HEK293T (cell line): ENCODE measurements at regions not wholly inside any gene's neighbourhood (a gene's known extent, or its start where the extent isn't known, plus 50 kb on each side); places are given as distances from the start of the nearest gene placed in this dataset.

Experiments
- CTCF ChIA-PET: fragments of 350-600 bp; formaldehyde crosslinking; extraction: SDS; loops from one replicate; lab custom pipeline; 2021; ENCODE audit warnings: antibody characterized with exemption, inconsistent platforms; lab: Yijun Ruan, JAX
- POLR2A ChIA-PET: fragments of 350-600 bp; formaldehyde crosslinking; extraction: SDS; loops from one replicate; lab custom pipeline; 2020; ENCODE audit warnings: antibody characterized with exemption, inconsistent platforms; lab: Yijun Ruan, JAX
- DNase-seq: peaks from one replicate; pipeline ENCODE4 v3.0.0; 2012; ENCODE audit warnings: mixed read lengths; ENCODE audit errors: extremely low spot score
- ARNT ChIP-seq: fragments of 450-650 bp; IDR thresholded peaks from 2 replicates; pipeline ENCODE4 v1.6.1; 2017; ENCODE audit warnings: mild to moderate bottlenecking
- BHLHE40 ChIP-seq: fragments of 450-650 bp; IDR thresholded peaks from 2 replicates; pipeline ENCODE4 v1.6.1; 2016; ENCODE audit warnings: mild to moderate bottlenecking, moderate library complexity, borderline replicate concordance
- CTBP1 ChIP-seq: fragments of 450-650 bp; IDR thresholded peaks from 2 replicates; pipeline ENCODE4 v1.6.1; 2016; ENCODE audit warnings: borderline replicate concordance
- ELF4 ChIP-seq: fragments of 450-650 bp; IDR thresholded peaks from 2 replicates; pipeline ENCODE4 v1.6.1; 2017; ENCODE audit warnings: antibody characterized with exemption
- FOXA1 ChIP-seq: fragments of 450-650 bp; IDR thresholded peaks from 2 replicates; pipeline ENCODE4 v1.6.1; 2016; ENCODE audit warnings: mild to moderate bottlenecking
- FOXK2 ChIP-seq: fragments of 450-650 bp; IDR thresholded peaks from 2 replicates; pipeline ENCODE4 v1.6.1; 2016; ENCODE audit warnings: mild to moderate bottlenecking
- FOXM1 ChIP-seq: fragments of 450-650 bp; IDR thresholded peaks from 2 replicates; pipeline ENCODE4 v1.6.1; 2017; ENCODE audit warnings: mild to moderate bottlenecking, borderline replicate concordance
- HDGF ChIP-seq: fragments of 450-650 bp; IDR thresholded peaks from 2 replicates; pipeline ENCODE4 v1.6.1; 2017; ENCODE audit warnings: antibody characterized with exemption, borderline replicate concordance
- L3MBTL2 ChIP-seq: fragments of 450-650 bp; conservative IDR thresholded peaks from 2 replicates; pipeline ENCODE4 v1.6.1; 2016; ENCODE audit warnings: mild to moderate bottlenecking
- LEF1 ChIP-seq: fragments of 450-650 bp; IDR thresholded peaks from 2 replicates; pipeline ENCODE4 v1.6.1; 2017; ENCODE audit warnings: mild to moderate bottlenecking, borderline replicate concordance
- NFRKB ChIP-seq: fragments of 450-650 bp; IDR thresholded peaks from 2 replicates; pipeline ENCODE4 v1.6.1; 2016; ENCODE audit warnings: mild to moderate bottlenecking, moderate library complexity
- SP1 ChIP-seq: fragments of 450-650 bp; IDR thresholded peaks from 2 replicates; pipeline ENCODE4 v1.6.1; 2017
- SUZ12 ChIP-seq: fragments of 450-650 bp; IDR thresholded peaks from 2 replicates; pipeline ENCODE4 v1.6.1; 2016; ENCODE audit warnings: mild to moderate bottlenecking
- TARDBP ChIP-seq: fragments of 450-650 bp; IDR thresholded peaks from 2 replicates; pipeline ENCODE4 v1.6.1; 2016
- ZNF384 ChIP-seq: fragments of 450-650 bp; IDR thresholded peaks from 2 replicates; pipeline ENCODE4 v1.6.1; 2016
- TF ChIP-seq, protein P1 (sequence below): fragments of 450-650 bp; IDR thresholded peaks from 2 replicates; pipeline ENCODE4 v1.6.1; 2016

DNA sequence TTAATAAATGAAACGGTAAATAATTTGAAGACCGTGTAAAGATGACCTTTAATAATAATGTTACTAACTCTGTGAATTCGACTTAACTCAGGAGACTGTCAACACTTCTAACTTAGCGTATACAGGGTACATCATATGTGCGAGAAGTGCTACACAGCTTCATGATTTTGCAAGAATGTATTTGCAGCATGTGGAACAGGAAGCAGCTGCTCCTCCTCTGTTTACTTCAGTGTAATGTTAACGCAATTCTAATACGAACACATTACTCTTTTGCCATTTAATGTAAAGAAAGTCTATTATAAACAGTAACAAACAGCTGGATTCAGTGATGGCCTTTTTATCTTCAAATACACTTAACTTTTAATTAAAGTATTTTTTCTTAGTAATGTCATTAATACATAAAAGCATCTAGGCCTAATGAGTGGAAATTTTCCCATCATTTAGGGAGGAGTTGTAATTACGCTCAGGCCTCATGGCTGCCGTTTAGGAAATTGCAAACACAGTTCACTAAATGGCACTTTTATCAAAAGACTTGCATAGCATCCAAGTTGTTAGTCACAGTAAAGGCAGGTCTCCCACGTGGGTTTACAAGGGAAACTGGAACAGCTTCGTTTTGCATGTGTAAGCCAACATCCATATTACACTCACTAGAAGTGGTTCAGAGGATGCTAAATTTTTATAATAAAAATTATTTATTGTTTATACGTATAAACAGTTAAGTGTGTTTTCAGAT lies 635.7 kb downstream of the FBXO15 start:
- TF ChIP-seq SP1 (no peak), HDGF (no peak), L3MBTL2 (no peak), LEF1 (no peak), NFRKB (no peak), ARNT (no peak), FOXK2 (no peak), ZNF384 (no peak), BHLHE40 (no peak), FOXA1 (no peak), ELF4 (no peak), SUZ12 (no peak), FOXM1 (no peak)
- TF ChIP-seq, protein P1, sequence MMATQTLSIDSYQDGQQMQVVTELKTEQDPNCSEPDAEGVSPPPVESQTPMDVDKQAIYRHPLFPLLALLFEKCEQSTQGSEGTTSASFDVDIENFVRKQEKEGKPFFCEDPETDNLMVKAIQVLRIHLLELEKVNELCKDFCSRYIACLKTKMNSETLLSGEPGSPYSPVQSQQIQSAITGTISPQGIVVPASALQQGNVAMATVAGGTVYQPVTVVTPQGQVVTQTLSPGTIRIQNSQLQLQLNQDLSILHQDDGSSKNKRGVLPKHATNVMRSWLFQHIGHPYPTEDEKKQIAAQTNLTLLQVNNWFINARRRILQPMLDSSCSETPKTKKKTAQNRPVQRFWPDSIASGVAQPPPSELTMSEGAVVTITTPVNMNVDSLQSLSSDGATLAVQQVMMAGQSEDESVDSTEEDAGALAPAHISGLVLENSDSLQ: no peak
- POLR2A ChIA-PET: no interaction called here
- no peak for DNase-seq
- CTCF ChIA-PET: no interaction called here

GRCh38 chr18:73509460-73509859 lies 638.2 kb downstream of the FBXO15 start:
- ChIA-PET POLR2A (no interaction called here), CTCF (no interaction called here)
- TF ChIP-seq CTBP1 (no peak), ARNT (no peak), FOXA1 (no peak), ELF4 (no peak), ZNF384 (no peak), HDGF (no peak), NFRKB (no peak), BHLHE40 (no peak), LEF1 (no peak), FOXK2 (no peak), SUZ12 (no peak), TARDBP (no peak), SP1 (no peak), FOXM1 (no peak)
- TF ChIP-seq, protein P1: no peak
- no peak for DNase-seq

GRCh38 chr18:73503326-73503725 lies 635.5 kb upstream of the NETO1 start:
- no peak for DNase-seq
- ChIA-PET CTCF (no interaction called here), POLR2A (no interaction called here)
- TF ChIP-seq L3MBTL2 (no peak), ELF4 (no peak), LEF1 (no peak)

DNA sequence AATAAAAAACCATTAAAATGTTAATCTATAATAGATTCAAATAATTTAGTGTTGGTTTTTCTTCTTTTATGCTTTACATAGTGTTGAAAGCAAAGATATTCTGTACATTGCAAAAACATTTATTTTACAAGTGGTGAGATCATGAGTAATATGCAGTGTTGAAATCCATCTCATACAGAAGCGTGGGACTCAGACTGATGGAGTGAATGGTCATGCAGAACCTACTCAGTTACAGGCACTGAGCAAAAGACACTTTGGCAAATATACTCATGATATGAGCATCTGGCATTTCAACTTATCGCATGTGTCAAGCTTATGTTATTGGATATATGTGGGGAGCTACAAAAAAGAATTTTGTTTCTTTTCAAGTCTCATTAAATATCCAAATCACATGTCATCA lies 620.2 kb upstream of the NETO1 start:
- POLR2A ChIA-PET: no interaction called here
- CTCF ChIA-PET: no interaction called here
- DNase-seq: no peak
- TF ChIP-seq LEF1: no peak
- TF ChIP-seq, protein P1: no peak
- TF ChIP-seq NFRKB: no peak
- no peak for TF ChIP-seq TARDBP
- TF ChIP-seq FOXA1: no peak
- TF ChIP-seq SP1: no peak
- TF ChIP-seq FOXM1: no peak
- TF ChIP-seq BHLHE40: no peak
- TF ChIP-seq ZNF384: no peak
- TF ChIP-seq ARNT: no peak

- ChIA-PET POLR2A (no interaction called here), CTCF (no interaction called here)
- no peak for DNase-seq
- TF ChIP-seq FOXK2: no peak
- TF ChIP-seq SP1: no peak
- no peak for TF ChIP-seq LEF1
- TF ChIP-seq NFRKB: no peak
- TF ChIP-seq CTBP1: no peak
- TF ChIP-seq FOXM1: no peak
- TF ChIP-seq SUZ12: no peak
- TF ChIP-seq BHLHE40: no peak
- TF ChIP-seq, protein P1: no peak
- TF ChIP-seq ARNT: no peak
- TF ChIP-seq L3MBTL2: no peak
Observed at GRCh38 chr18:73485166-73485565, 617.4 kb upstream of the NETO1 start.

GRCh38 chr18:73482901-73483300 lies 615.1 kb upstream of the NETO1 start:
- DNase-seq: no peak
- CTCF ChIA-PET: no interaction called here
- TF ChIP-seq NFRKB: no peak
- no peak for TF ChIP-seq HDGF
- no peak for TF ChIP-seq LEF1
- TF ChIP-seq SUZ12: no peak
- TF ChIP-seq CTBP1: no peak
- no peak for TF ChIP-seq ARNT
- no peak for TF ChIP-seq ZNF384
- TF ChIP-seq FOXK2: no peak
- no peak for TF ChIP-seq BHLHE40
- TF ChIP-seq, protein P1: no peak
- no peak for TF ChIP-seq TARDBP
- TF ChIP-seq FOXM1: no peak
- TF ChIP-seq ELF4: no peak
- TF ChIP-seq L3MBTL2: no peak
- TF ChIP-seq SP1: no peak
- no peak for TF ChIP-seq FOXA1
- POLR2A ChIA-PET: no interaction called here
